ENCODE measurements at regions not wholly inside any gene's neighbourhood (a gene's known extent, or its start where the extent isn't known, plus 50 kb on each side); places are given as distances from the start of the nearest gene placed in this dataset.

- TF ChIP-seq CTCF (IDR thresholded peaks at IDR 0.05; ENCODE audit: poor library complexity, severe bottlenecking) (no peak), EP300 (conservative IDR thresholded peaks at IDR 0.05; ENCODE audit: poor library complexity, severe bottlenecking) (no peak), POLR2AphosphoS5 (IDR thresholded peaks at IDR 0.05) (no peak)
Observed at GRCh38 chr10:113292743-113293142, 260.1 kb upstream of the HABP2 start.
